Mononuclear cell (primary cell): ENCODE measurements at regions not wholly inside any gene's neighbourhood (a gene's known extent, or its start where the extent isn't known, plus 50 kb on each side); places are given as distances from the start of the nearest gene placed in this dataset.

ENCODE experiments used
- H3K27me3 ChIP-seq: 2 replicates; pipeline ENCODE4 v1.6.0; 2011; ENCODE audit warnings: low read length, control low read depth; ENCODE audit not compliant: insufficient read depth
- H3K4me1 ChIP-seq: 2 replicates; pipeline ENCODE4 v1.5.1; 2011; ENCODE audit warnings: mild to moderate bottlenecking, low read length, control low read depth; ENCODE audit not compliant: insufficient read depth
- H3K4me3 ChIP-seq: 2 replicates; pipeline ENCODE4 v1.5.1; 2011; ENCODE audit warnings: mild to moderate bottlenecking, low read length, moderate library complexity
- H3K9me3 ChIP-seq: 2 replicates; pipeline ENCODE4 v1.5.1; 2011; ENCODE audit warnings: low read depth, mild to moderate bottlenecking, control low read depth, low read length

- H3K9me3 ChIP-seq = no peaks in the 10 kb centered on the region
- H3K4me3 ChIP-seq = no peak overlapping the region
- no peaks in the 10 kb centered on the region for H3K27me3 ChIP-seq
- no peaks in the 10 kb centered on the region for H3K4me1 ChIP-seq
Measured at GRCh38 chr15:95468820-95469219, 861.7 kb upstream of the NR2F2 start.

- H3K4me1 ChIP-seq = no peaks in the 10 kb centered on the region
- H3K4me3 ChIP-seq = no peak overlapping the region
- H3K9me3 ChIP-seq = no peaks in the 10 kb centered on the region
- no peaks in the 10 kb centered on the region for H3K27me3 ChIP-seq
Measured at GRCh38 chr15:95469496-95470000, 861.0 kb upstream of the NR2F2 start.

DNA sequence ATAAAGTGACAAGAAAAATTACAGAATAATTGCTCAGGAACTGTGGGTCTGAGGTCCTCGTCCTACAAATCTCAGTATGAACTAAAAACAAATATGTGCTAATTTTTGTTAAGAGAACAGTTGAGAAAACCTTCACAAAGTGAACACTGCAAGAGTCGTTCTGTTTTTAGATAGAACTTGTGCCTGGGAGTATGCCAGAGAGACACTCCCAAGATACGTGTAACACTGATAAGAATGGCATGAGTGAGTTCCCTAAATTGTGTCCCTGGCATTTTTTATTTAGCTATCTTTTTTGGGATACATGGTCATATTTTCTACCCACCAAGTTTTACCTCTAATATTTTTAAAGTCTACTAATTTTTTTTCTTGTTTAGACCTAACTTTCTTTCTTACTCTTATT lies 860.0 kb upstream of the NR2F2 start:
- no peaks in the 10 kb centered on the region for H3K27me3 ChIP-seq
- no peaks in the 10 kb centered on the region for H3K9me3 ChIP-seq
- no peak overlapping the region for H3K4me3 ChIP-seq
- H3K4me1 ChIP-seq = no peaks in the 10 kb centered on the region

- Histone ChIP-seq H3K27me3 (no peaks in the 10 kb centered on the region), H3K4me1 (no peaks in the 10 kb centered on the region), H3K9me3 (no peaks in the 10 kb centered on the region), H3K4me3 (no peak overlapping the region)
Measured at GRCh38 chr15:95470997-95471689, 859.4 kb upstream of the NR2F2 start.

GRCh38 chr15:95471690-95472086 lies 858.8 kb upstream of the NR2F2 start:
- no peaks in the 10 kb centered on the region for H3K4me1 ChIP-seq
- no peaks in the 10 kb centered on the region for H3K27me3 ChIP-seq
- no peaks in the 10 kb centered on the region for H3K9me3 ChIP-seq
- no peak overlapping the region for H3K4me3 ChIP-seq

- H3K4me1 ChIP-seq = no peaks in the 10 kb centered on the region
- no peak overlapping the region for H3K4me3 ChIP-seq
- H3K9me3 ChIP-seq = no peaks in the 10 kb centered on the region
- H3K27me3 ChIP-seq = no peaks in the 10 kb centered on the region
Measured at GRCh38 chr15:95475067-95475466, 855.4 kb upstream of the NR2F2 start.

DNA sequence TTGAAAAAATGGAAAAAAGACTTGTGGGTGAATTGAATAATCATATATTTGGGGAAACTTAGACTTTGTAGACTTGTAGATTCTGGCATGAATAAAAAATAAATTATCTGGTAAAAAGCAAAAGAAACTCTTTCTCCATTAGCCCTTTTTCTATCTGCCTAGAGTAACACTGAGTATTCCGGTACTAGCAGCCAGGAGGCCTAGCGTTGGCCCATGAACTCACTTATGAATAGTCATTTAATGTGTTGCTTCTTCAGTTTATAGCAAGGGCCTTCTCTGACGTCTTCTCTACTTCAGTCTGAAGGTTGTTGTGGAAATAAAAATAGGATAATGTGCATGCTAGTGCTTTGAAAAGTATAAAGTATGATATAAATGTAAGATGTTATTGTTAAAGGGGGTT lies 851.2 kb upstream of the NR2F2 start:
- Histone ChIP-seq H3K4me1 (no peaks in the 10 kb centered on the region), H3K9me3 (peaks cover under 1% of the 10 kb centered on the region), H3K27me3 (no peaks in the 10 kb centered on the region), H3K4me3 (no peak overlapping the region)

- H3K9me3 ChIP-seq = peaks cover 6% of the 10 kb centered on the region
- no peaks in the 10 kb centered on the region for H3K27me3 ChIP-seq
- H3K4me1 ChIP-seq = no peaks in the 10 kb centered on the region
- no peak overlapping the region for H3K4me3 ChIP-seq
Measured at GRCh38 chr15:95485367-95485766, 845.1 kb upstream of the NR2F2 start.

- H3K27me3 ChIP-seq = no peaks in the 10 kb centered on the region
- H3K4me3 ChIP-seq = no peak overlapping the region
- peaks cover 6% of the 10 kb centered on the region for H3K9me3 ChIP-seq
- no peaks in the 10 kb centered on the region for H3K4me1 ChIP-seq
Measured at GRCh38 chr15:95486224-95486623, 844.3 kb upstream of the NR2F2 start.

- H3K9me3 ChIP-seq = peaks cover 6% of the 10 kb centered on the region
- H3K4me3 ChIP-seq = no peak overlapping the region
- no peaks in the 10 kb centered on the region for H3K4me1 ChIP-seq
- no peaks in the 10 kb centered on the region for H3K27me3 ChIP-seq
Measured at GRCh38 chr15:95489103-95489502, 841.4 kb upstream of the NR2F2 start.

- Histone ChIP-seq H3K27me3 (no peaks in the 10 kb centered on the region), H3K9me3 (no peaks in the 10 kb centered on the region), H3K4me3 (no peak overlapping the region), H3K4me1 (no peaks in the 10 kb centered on the region)
Measured at GRCh38 chr15:95492388-95493070, 838.0 kb upstream of the NR2F2 start.

- Histone ChIP-seq H3K4me3 (no peak overlapping the region), H3K4me1 (no peaks in the 10 kb centered on the region), H3K9me3 (no peaks in the 10 kb centered on the region), H3K27me3 (no peaks in the 10 kb centered on the region)
Measured at GRCh38 chr15:95494971-95495541, 835.4 kb upstream of the NR2F2 start.

DNA sequence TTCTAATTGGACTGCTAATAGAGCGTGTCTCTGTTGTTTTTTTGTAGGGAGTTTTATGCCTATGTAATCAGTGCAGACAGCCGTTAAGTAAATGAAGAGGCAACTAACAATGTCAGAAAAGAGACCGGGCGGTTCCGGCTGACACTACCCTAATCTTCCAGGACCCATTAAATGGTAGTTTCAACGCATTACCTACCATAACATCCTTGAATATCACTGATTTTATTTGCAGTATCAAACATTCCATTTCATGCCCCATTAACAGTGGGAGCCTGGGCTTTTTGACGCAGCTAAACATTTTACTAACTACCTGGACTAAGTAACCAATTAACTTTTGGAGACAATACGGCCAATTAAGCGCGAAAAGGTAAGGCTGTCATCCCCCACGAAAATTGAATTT lies 832.9 kb upstream of the NR2F2 start:
- Histone ChIP-seq H3K27me3 (no peaks in the 10 kb centered on the region), H3K4me1 (no peaks in the 10 kb centered on the region), H3K4me3 (no peak overlapping the region)

GRCh38 chr15:95498961-95499360 lies 831.5 kb upstream of the NR2F2 start:
- H3K4me3 ChIP-seq = no peak overlapping the region
- no peaks in the 10 kb centered on the region for H3K27me3 ChIP-seq
- no peaks in the 10 kb centered on the region for H3K4me1 ChIP-seq
- no peaks in the 10 kb centered on the region for H3K9me3 ChIP-seq

More for the DNA sequence above, 832.9 kb upstream of the NR2F2 start:
- no peaks in the 10 kb centered on the region for H3K9me3 ChIP-seq

- Histone ChIP-seq H3K4me3 (no peak overlapping the region), H3K4me1 (no peaks in the 10 kb centered on the region), H3K9me3 (no peaks in the 10 kb centered on the region), H3K27me3 (no peaks in the 10 kb centered on the region)
Measured at GRCh38 chr15:95499397-95499796, 831.1 kb upstream of the NR2F2 start.
